IMR-90 (cell line): ENCODE measurements at regions not wholly inside any gene's neighbourhood (a gene's known extent, or its start where the extent isn't known, plus 50 kb on each side); places are given as distances from the start of the nearest gene placed in this dataset.

Source experiments
- ATAC-seq: fragments of 200-7000 bp; cut with Tn5 transposase; 2 replicates; pipeline ENCODE4 v1.9.1; 2020; ENCODE audit warnings: low read depth, mild to moderate bottlenecking, moderate library complexity
- BruUV-seq: library from RNA; stranded (reverse); fragments of 400-500 nt; replicated peaks from 2 replicates; lab custom pipeline; 2021; lab: Mats Ljungman, UMichigan
- CTCF ChIA-PET: fragments of 300-600 bp; formaldehyde crosslinking; extraction: SDS; loops from one replicate; lab custom pipeline; 2021; ENCODE audit warnings: antibody characterized with exemption; lab: Yijun Ruan, JAX
- POLR2A ChIA-PET: fragments of 300-600 bp; sonication (Branson Sonifier 250); formaldehyde crosslinking; loops from one replicate; lab custom pipeline; 2022; ENCODE audit warnings: antibody characterized with exemption; ENCODE audit not compliant: unreplicated experiment; lab: Charles Lee
- DNase-seq: peaks from one replicate; pipeline ENCODE4 v3.0.0; 2013
- H2AFZ ChIP-seq: replicated peaks from 2 replicates; pipeline ENCODE3; 2013; ENCODE audit warnings: low read length, mild to moderate bottlenecking; ENCODE audit not compliant: poor library complexity
- H2AK5ac ChIP-seq: 2 replicates; pipeline ENCODE4 v1.6.1; 2013; ENCODE audit warnings: low read depth, low read length, inconsistent platforms
- H2AK9ac ChIP-seq: replicated peaks from 2 replicates; pipeline ENCODE3; 2013; ENCODE audit warnings: mild to moderate bottlenecking, low read depth, low read length, moderate library complexity; ENCODE audit not compliant: poor library complexity
- H2BK120ac ChIP-seq: 2 replicates; pipeline ENCODE4 v1.6.1; 2013; ENCODE audit warnings: low read depth, low read length, inconsistent platforms
- H2BK15ac ChIP-seq: 3 replicates; pipeline ENCODE4 v1.6.1; 2013; ENCODE audit warnings: low read depth, low read length, inconsistent platforms
- H2BK20ac ChIP-seq: 2 replicates; pipeline ENCODE4 v1.6.1; 2013; ENCODE audit warnings: low read depth, mild to moderate bottlenecking, inconsistent platforms, low read length, moderate library complexity
- H2BK5ac ChIP-seq: 2 replicates; pipeline ENCODE4 v1.6.1; 2013; ENCODE audit warnings: mild to moderate bottlenecking, low read depth, low read length, inconsistent platforms; ENCODE audit not compliant: poor library complexity, severe bottlenecking
- H3K14ac ChIP-seq: replicated peaks from 2 replicates; pipeline ENCODE4 v1.6.1; 2013; ENCODE audit warnings: low read depth, low read length, inconsistent platforms
- H3K18ac ChIP-seq: 2 replicates; pipeline ENCODE4 v1.6.1; 2013; ENCODE audit warnings: low read depth, low read length, control low read depth
- H3K23ac ChIP-seq: 2 replicates; pipeline ENCODE4 v1.6.1; 2013; ENCODE audit warnings: low read depth, low read length, inconsistent platforms
- H3K27ac ChIP-seq: 2 replicates; pipeline ENCODE4 v1.5.1; 2013; ENCODE audit warnings: mild to moderate bottlenecking, control low read depth, low read length; ENCODE audit not compliant: insufficient read depth
- H3K27me3 ChIP-seq: 2 replicates; pipeline ENCODE4 v1.6.1; 2013; ENCODE audit warnings: low read length; ENCODE audit not compliant: control insufficient read depth, insufficient read depth
- H3K36me3 ChIP-seq: 2 replicates; pipeline ENCODE4 v1.6.1; 2013; ENCODE audit warnings: low read length, mixed read lengths; ENCODE audit not compliant: control insufficient read depth, insufficient read depth
- H3K4ac ChIP-seq: 2 replicates; pipeline ENCODE4 v1.6.1; 2013; ENCODE audit warnings: low read depth, low read length, inconsistent platforms
- H3K4me1 ChIP-seq: 2 replicates; pipeline ENCODE4 v1.6.1; 2013; ENCODE audit warnings: low read length, mixed read lengths; ENCODE audit not compliant: control insufficient read depth, insufficient read depth
- H3K4me2 ChIP-seq: 2 replicates; pipeline ENCODE4 v1.6.1; 2013; ENCODE audit warnings: low read depth, mild to moderate bottlenecking, control low read depth, low read length, moderate library complexity
- H3K4me3 ChIP-seq: 2 replicates; pipeline ENCODE4 v1.5.1; 2013; ENCODE audit warnings: low read depth, mild to moderate bottlenecking, control low read depth, low read length, moderate library complexity; ENCODE audit not compliant: insufficient read depth
- H3K56ac ChIP-seq: 2 replicates; pipeline ENCODE4 v1.6.1; 2013; ENCODE audit warnings: low read length, inconsistent platforms; ENCODE audit not compliant: insufficient read depth; ENCODE audit errors: extremely low read depth
- H3K79me1 ChIP-seq, 2 experiments: 2 replicates each; pipeline ENCODE4 v1.6.1; 2013; ENCODE audit warnings: low read length in 2 of 2, inconsistent platforms in 1 of 2, low read depth in 1 of 2
- H3K9ac ChIP-seq: 2 replicates; pipeline ENCODE4 v1.6.1; 2013; ENCODE audit warnings: low read depth, low read length, control low read depth
- H3K9me1 ChIP-seq: 2 replicates; pipeline ENCODE4 v1.6.1; 2013; ENCODE audit warnings: low read length, inconsistent platforms; ENCODE audit not compliant: insufficient read depth
- H3K9me3 ChIP-seq: 2 replicates; pipeline ENCODE4 v1.6.1; 2013; ENCODE audit warnings: low read length; ENCODE audit not compliant: control insufficient read depth, insufficient read depth
- H4K20me1 ChIP-seq: 2 replicates; pipeline ENCODE4 v1.6.1; 2013; ENCODE audit warnings: low read length, inconsistent platforms; ENCODE audit not compliant: insufficient read depth
- H4K5ac ChIP-seq: 2 replicates; pipeline ENCODE4 v1.6.1; 2013; ENCODE audit warnings: mild to moderate bottlenecking, low read depth, low read length, control low read depth
- H4K8ac ChIP-seq, 2 experiments: 2 replicates each; pipeline ENCODE4 v1.6.1; 2013; ENCODE audit warnings: low read depth in 2 of 2, low read length in 2 of 2, control low read depth in 1 of 2, inconsistent platforms in 1 of 2
- H4K91ac ChIP-seq: 2 replicates; pipeline ENCODE4 v1.6.1; 2013; ENCODE audit warnings: low read depth, low read length, inconsistent platforms; ENCODE audit not compliant: insufficient read depth
- CEBPB ChIP-seq: IDR thresholded peaks from 2 replicates; pipeline ENCODE4 v1.6.1; 2012; ENCODE audit warnings: low read depth, low read length, improper control_type of control experiment
- POLR2A ChIP-seq: IDR thresholded peaks from 2 replicates; pipeline ENCODE4 v1.6.1; 2012; ENCODE audit warnings: mild to moderate bottlenecking, low read depth, low read length
- SMC3 ChIP-seq: fragments of 150-350 bp; IDR thresholded peaks from 2 replicates; pipeline ENCODE4 v1.6.1; 2016; ENCODE audit warnings: low read depth, mild to moderate bottlenecking, antibody characterized with exemption, low read length, moderate library complexity
- WGBS, 2 experiments: methylation state at CpG; one replicate each; pipeline versions ENCODE4 v1.1.5 to v1.1.7; 2013; ENCODE audit warnings: missing lambda C conversion rate in 2 of 2; ENCODE audit not compliant: insufficient read length in 1 of 2; ENCODE audit errors: extremely low coverage in 2 of 2; 5-methylcytosine and 5-hydroxymethylcytosine counted together
- dilution Hi-C: fragments of 300-500 bp; cut with HindIII; formaldehyde crosslinking; loops from one replicate; pipeline ENCODE4 v1.14.3; 2018; ENCODE audit warnings: low sequenced_read_pairs; ENCODE audit not compliant: unreplicated experiment
- in situ Hi-C: fragments of 300-500 bp; cut with MboI; formaldehyde crosslinking; loops from 3 replicates; pipeline ENCODE4 v1.14.3; 2019; ENCODE audit warnings: low sequenced_read_pairs, inconsistent platforms, mixed read lengths
- intact Hi-C: fragments of 100-400 bp; cut with micrococcal nuclease; formaldehyde crosslinking; loops from 2 replicates; pipeline ENCODE4 v1.10.0; 2022

DNA sequence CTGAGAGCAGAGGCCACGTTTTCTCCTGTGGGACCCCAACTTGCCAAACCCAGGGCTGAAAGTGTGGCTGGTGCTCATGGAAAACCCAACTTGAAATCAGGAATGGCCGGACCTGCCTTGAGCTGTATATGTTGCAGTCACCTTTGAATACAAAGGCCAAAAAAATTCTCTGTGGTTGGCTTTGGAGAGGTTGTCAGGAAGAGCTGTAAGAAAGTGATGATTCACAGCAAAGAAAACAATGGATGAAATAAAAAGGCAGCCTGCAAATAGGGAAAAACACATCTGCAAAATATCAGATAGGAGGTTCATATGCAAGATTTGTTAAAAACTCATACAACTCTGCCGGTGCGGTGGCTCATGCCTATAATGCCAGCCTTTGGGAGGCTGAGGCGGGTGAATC is 715.8 kb downstream of the UQCRFS1 start:
- H3K14ac ChIP-seq, result no peak overlapping the region
- WGBS, 2 experiments, result 100% methylated on average over 2 of the region's 5 CpGs; no CpG with 5 or more reads in 1 of the 2 experiments
- dilution Hi-C loops (no loop called here), in situ Hi-C loops (no loop called here), intact Hi-C loops (no loop called here)
- H3K9me3 ChIP-seq, result peaks cover 35% of the 10 kb centered on the region
- no peak overlapping the region for H4K8ac ChIP-seq
- no peaks in the 10 kb centered on the region for H3K9me1 ChIP-seq
- no peak overlapping the region for H3K27ac ChIP-seq
- DNase-seq (no peak), ATAC-seq (no peak)
- H2BK120ac ChIP-seq, result no peak overlapping the region
- H2AFZ ChIP-seq, result no peak overlapping the region
- H3K79me1 ChIP-seq, result no peaks in the 10 kb centered on the region
- H3K36me3 ChIP-seq, result no peaks in the 10 kb centered on the region
- no peak overlapping the region for H2AK5ac ChIP-seq
- CTCF ChIA-PET, result no interaction called here
- no peaks in the 10 kb centered on the region for H3K27me3 ChIP-seq
- H2BK20ac ChIP-seq, result no peak overlapping the region
- no peak overlapping the region for H2AK9ac ChIP-seq
- POLR2A ChIA-PET, result no interaction called here
- H3K4me2 ChIP-seq, result no peak overlapping the region
- no peak overlapping the region for H4K91ac ChIP-seq
- no peak overlapping the region for H3K18ac ChIP-seq
- no peak for TF ChIP-seq SMC3
- TF ChIP-seq CEBPB, result no peak
- TF ChIP-seq POLR2A, result no peak
- H2BK15ac ChIP-seq, result no peak overlapping the region
- no peak overlapping the region for H3K9ac ChIP-seq
- no TSS peak for BruUV-seq
- no peak overlapping the region for H3K4me3 ChIP-seq
- no peak overlapping the region for H4K5ac ChIP-seq
- H3K23ac ChIP-seq, result no peak overlapping the region
- H3K4me1 ChIP-seq, result no peaks in the 10 kb centered on the region
- no peaks in the 10 kb centered on the region for H4K20me1 ChIP-seq
- H2BK5ac ChIP-seq, result no peak overlapping the region
- H3K4ac ChIP-seq, result no peak overlapping the region
- no peak overlapping the region for H3K56ac ChIP-seq
